ENCODE measurements at regions not wholly inside any gene's neighbourhood (a gene's known extent, or its start where the extent isn't known, plus 50 kb on each side); places are given as distances from the start of the nearest gene placed in this dataset.

GRCh38 chr4:30632751-30633150 is 87.4 kb upstream of the PCDH7 start:
- H3K36me3 ChIP-seq (ENCODE audit: low read depth) = no peaks in the 10 kb centered on the region
- H3K4me3 ChIP-seq = no peak overlapping the region
- no peaks in the 10 kb centered on the region for H3K9me3 ChIP-seq
- ATAC-seq (no peak), DNase-seq (no peak)
- no peaks in the 10 kb centered on the region for H3K4me1 ChIP-seq (ENCODE audit: low read depth)
- intact Hi-C loops (cut with DNase I, micrococcal nuclease) = no loop called here
- TF ChIP-seq CTCF (IDR thresholded peaks at IDR 0.05) = no peak

GRCh38 chr4:30641345-30641744 is 78.8 kb upstream of the PCDH7 start:
- TF ChIP-seq CTCF (IDR thresholded peaks at IDR 0.05) = no peak
- no peak for ATAC-seq
- Histone ChIP-seq H3K4me3 (no peak overlapping the region), H3K36me3 (ENCODE audit: low read depth) (no peaks in the 10 kb centered on the region), H3K4me1 (ENCODE audit: low read depth) (no peaks in the 10 kb centered on the region), H3K9me3 (no peaks in the 10 kb centered on the region)
- no peak for DNase-seq
- intact Hi-C loops (cut with DNase I, micrococcal nuclease) = no loop called here

GRCh38 chr4:30642567-30642966 is 77.6 kb upstream of the PCDH7 start:
- TF ChIP-seq CTCF (IDR thresholded peaks at IDR 0.05) = no peak
- intact Hi-C loops (cut with DNase I, micrococcal nuclease) = no loop called here
- no peak for ATAC-seq
- Histone ChIP-seq H3K4me3 (no peak overlapping the region), H3K36me3 (ENCODE audit: low read depth) (no peaks in the 10 kb centered on the region), H3K9me3 (no peaks in the 10 kb centered on the region), H3K4me1 (ENCODE audit: low read depth) (no peaks in the 10 kb centered on the region)
- no peak for DNase-seq

GRCh38 chr4:30653291-30653690 is 66.9 kb upstream of the PCDH7 start:
- intact Hi-C loops (cut with DNase I, micrococcal nuclease) = no loop called here
- no peak for TF ChIP-seq CTCF (IDR thresholded peaks at IDR 0.05)
- ATAC-seq (no peak), DNase-seq (no peak)
- H3K4me3 ChIP-seq = no peak overlapping the region
- H3K4me1 ChIP-seq (ENCODE audit: low read depth) = no peaks in the 10 kb centered on the region
- H3K9me3 ChIP-seq = no peaks in the 10 kb centered on the region
- no peaks in the 10 kb centered on the region for H3K36me3 ChIP-seq (ENCODE audit: low read depth)

GRCh38 chr4:30656828-30657227 is 63.3 kb upstream of the PCDH7 start:
- Histone ChIP-seq H3K9me3 (no peaks in the 10 kb centered on the region), H3K36me3 (ENCODE audit: low read depth) (no peaks in the 10 kb centered on the region), H3K4me1 (ENCODE audit: low read depth) (no peaks in the 10 kb centered on the region), H3K4me3 (no peak overlapping the region)
- ATAC-seq (no peak), DNase-seq (no peak)
- TF ChIP-seq CTCF (IDR thresholded peaks at IDR 0.05) = no peak
- intact Hi-C loops (cut with DNase I, micrococcal nuclease) = no loop called here

- TF ChIP-seq CTCF (IDR thresholded peaks at IDR 0.05) = no peak
- Histone ChIP-seq H3K4me1 (ENCODE audit: low read depth) (no peaks in the 10 kb centered on the region), H3K9me3 (no peaks in the 10 kb centered on the region), H3K4me3 (no peak overlapping the region), H3K36me3 (ENCODE audit: low read depth) (no peaks in the 10 kb centered on the region)
- DNase-seq (no peak), ATAC-seq (no peak)
- intact Hi-C loops (cut with DNase I, micrococcal nuclease) = no loop called here
Observed at GRCh38 chr4:30667919-30668318, 52.2 kb upstream of the PCDH7 start.
